HG03064 (cell line): ENCODE measurements at regions not wholly inside any gene's neighbourhood (a gene's known extent, or its start where the extent isn't known, plus 50 kb on each side); places are given as distances from the start of the nearest gene placed in this dataset.
"Not testable (repeated sequence)": the region's sequence is repeated elsewhere in the genome, so short reads cannot be mapped to it uniquely, and the experiment has no call there.

Experiments
- ATAC-seq: cut with Tn5 transposase; IDR thresholded peaks from one replicate; pipeline ENCODE4 v1.9.1; 2021; ENCODE audit warnings: low read depth; ENCODE audit not compliant: unreplicated experiment

GRCh38 chr12:74293689-74294131 lies 243.9 kb upstream of the ATXN7L3B start:
- ATAC-seq: no peak

GRCh38 chr12:74317078-74317601 lies 220.5 kb upstream of the ATXN7L3B start:
- no peak for ATAC-seq

GRCh38 chr12:74317741-74318140 lies 219.9 kb upstream of the ATXN7L3B start:
- no peak for ATAC-seq

DNA sequence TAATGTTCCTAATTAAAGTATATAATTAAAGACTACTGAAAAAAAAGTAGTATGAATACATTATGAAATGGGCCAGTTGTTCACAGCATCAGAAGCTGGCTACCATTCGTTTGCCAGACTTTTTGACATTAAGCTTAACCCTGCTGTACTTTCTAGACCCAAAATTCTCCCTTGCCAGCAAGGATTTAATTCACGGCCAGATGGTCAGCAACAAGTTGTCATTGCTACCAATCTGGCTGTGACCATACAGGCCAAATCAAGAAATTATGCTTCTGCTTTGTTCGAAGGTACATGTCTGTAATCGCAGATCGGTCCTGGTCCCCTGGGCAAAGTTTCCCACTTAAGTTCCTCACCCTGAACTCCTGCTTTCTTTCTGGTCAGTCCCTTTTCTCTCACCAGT lies 217.7 kb upstream of the ATXN7L3B start:
- ATAC-seq: no peak

DNA sequence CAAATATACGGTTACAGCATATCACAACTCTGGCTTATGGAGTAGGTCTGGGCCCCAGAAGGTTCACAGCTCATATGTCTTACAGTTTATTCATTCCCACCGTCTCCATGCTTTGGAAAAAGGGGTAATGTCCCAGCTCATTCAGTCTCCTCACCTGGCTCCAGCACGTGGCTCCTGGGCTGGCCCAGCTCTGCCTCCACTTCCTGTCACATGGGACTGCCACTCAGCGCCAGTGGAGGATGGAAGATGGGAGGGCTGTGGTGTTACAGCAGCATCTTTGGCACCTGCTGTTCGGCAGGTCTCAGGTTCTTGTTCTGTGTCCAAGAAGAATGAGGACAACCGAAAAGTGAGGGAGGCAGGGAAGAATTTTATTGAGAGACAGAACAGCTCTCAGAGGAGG lies 216.3 kb upstream of the ATXN7L3B start:
- ATAC-seq: no peak

GRCh38 chr12:74322792-74323191 lies 214.8 kb upstream of the ATXN7L3B start:
- no peak for ATAC-seq

- ATAC-seq: no peak
Observed at GRCh38 chr12:74328623-74329022, 209.0 kb upstream of the ATXN7L3B start.

DNA sequence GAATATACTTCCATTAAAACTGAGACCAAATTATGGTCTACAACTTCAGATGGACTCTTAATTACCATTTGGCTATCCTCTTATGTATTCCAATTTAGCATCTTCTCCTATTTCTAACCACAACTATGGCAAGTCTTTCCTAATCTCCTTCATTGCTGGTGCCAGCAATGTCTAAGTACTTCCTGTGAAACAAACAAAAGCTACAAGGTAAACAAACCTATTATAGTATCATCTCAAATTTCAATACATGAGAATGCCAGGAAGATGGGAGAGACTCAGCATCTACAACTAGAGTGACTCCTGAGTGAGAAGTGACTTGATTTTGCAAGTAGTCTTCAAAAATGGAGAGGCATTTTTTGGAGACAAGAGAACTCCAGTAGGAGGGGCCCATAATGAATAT lies 202.9 kb upstream of the ATXN7L3B start:
- no peak for ATAC-seq

GRCh38 chr12:74337951-74338350 lies 199.7 kb upstream of the ATXN7L3B start:
- no peak for ATAC-seq

- ATAC-seq: no peak
Observed at GRCh38 chr12:74339211-74339610, 198.4 kb upstream of the ATXN7L3B start.

DNA sequence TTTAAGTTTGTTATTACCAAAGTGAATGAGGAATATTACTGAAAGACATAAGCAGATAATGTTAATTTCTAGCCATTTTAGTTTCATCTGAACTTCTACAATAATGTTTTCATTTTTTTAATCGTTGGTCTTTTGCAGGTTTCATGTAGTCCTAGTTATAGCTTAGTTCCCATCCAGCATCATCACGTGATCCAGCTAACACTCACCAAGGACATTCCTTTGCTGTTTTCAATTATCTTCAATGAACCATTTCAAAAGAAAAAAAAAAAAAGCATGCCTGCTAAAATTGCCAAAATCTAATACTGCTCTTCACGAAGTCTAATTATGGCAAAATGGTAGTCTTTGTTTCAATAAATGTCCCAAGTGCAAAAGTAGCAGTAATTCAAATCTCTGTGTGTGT lies 187.7 kb upstream of the ATXN7L3B start:
- no peak for ATAC-seq

- peak; percentile 75 for ATAC-seq
Observed at GRCh38 chr12:74365178-74365964, 172.3 kb upstream of the ATXN7L3B start.

GRCh38 chr12:74370608-74371216 lies 166.9 kb upstream of the ATXN7L3B start:
- no peak for ATAC-seq

DNA sequence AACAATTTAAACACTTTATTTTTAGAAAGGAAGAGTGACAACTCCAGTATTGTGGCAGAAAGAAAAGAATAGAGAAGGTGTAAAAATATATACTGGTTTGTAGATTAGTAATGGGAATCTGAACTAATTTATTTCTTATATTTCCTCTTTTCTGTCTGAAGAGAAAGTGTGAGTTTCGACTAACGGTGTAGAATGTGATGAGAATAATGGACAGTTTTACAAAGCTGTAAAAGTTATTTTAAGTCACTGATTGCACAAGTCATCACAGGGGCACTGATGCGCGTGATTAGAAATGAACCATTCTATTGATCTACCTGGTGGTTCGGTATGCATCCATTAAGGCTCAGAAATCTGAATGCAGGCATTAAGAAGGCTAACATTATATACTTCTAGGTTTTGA lies 158.5 kb upstream of the ATXN7L3B start:
- ATAC-seq: no peak

DNA sequence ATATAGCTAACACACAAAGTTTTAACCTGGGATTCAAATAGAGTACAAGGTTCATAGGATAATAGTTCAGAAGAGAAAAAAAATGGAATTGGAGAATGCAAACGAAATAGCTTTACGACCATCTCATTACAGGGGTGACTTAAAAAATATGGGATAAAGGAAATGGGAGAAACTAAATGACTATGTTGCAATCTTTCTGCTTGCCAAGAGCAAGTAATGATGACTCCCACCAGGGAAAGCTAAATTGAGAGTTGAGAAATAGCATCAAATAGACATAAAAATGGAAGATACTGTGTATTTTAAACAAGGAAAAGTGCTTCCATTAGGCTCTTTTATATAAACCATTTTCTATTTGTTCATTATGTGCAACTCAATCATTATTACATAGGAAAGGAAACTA lies 155.7 kb upstream of the ATXN7L3B start:
- no peak for ATAC-seq

DNA sequence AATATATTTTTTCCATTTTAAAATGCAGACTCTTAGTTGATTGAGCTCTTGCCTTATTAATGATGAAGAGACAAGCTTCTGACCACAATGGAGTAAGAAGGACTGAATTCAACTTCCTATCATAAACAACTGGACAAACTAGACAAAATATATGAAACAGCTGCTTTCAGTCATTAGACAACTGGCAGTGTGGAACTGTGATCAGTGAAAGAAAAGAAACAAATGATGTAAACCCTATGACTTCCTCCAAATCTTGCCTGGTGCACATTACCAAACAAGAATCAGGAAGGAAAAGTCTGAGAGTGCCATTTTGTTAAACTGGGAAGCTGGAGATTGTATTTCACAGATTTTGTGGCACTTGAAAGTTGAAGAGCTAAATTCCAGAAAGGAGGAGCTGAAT lies 154.7 kb upstream of the ATXN7L3B start:
- no peak for ATAC-seq

DNA sequence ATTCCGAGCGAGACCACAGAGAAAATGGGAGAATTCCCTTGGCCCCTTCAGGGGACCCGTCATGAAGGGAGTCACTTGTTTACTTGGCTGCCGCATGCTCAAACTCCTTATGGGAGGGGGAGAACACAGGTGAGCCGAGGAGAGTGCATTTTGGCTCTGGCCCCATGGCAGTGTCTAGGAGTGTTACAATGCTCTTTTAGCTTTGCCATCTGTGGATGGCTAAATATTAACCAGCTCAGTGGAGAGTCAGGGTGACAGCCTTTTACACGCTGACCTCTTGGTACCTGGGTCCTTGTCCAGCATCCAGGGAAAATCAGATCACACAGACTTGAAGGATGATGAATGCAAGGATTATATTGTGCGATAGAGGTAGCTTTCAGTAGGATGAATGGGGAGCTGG lies 146.4 kb upstream of the ATXN7L3B start:
- ATAC-seq: no peak

DNA sequence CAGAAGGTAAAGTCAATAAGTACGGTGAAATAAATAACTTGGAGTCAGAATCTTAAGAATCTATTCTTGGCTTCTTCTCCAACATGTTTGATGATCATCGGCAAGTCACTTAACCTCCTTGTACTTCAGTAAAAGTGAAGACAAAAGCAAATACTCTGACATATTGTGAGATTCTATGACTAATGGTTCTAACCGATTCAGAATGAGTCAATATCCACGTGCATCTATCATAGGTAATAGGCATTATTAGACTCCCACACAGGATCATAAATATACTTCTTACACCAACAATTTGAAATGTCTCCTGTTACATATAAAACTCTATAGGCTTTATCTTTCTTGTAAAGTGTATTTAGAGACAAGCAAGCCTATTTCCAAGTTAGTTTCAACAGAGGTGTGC lies 144.4 kb upstream of the ATXN7L3B start:
- no peak for ATAC-seq

DNA sequence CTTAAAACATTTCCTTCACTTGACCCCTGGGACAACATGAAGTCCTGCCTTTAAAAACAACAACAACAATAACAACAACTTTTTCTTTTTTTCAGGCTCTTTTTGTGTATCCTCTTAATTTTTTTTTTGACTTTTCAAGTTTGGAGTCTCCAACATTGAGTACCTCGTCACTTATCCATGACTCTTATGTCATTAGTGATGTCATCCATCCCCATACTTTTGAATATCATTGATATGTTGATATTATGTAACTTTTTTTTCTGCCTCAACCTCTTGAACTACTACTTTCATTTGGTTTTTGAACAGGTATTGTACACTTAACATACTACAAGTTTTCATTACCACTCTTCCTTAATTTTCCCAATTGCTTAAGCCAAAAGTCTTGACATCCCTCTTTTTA lies 143.0 kb upstream of the ATXN7L3B start:
- ATAC-seq: no peak

GRCh38 chr12:74401035-74401434 lies 136.6 kb upstream of the ATXN7L3B start:
- ATAC-seq: no peak

GRCh38 chr12:74401966-74402365 lies 135.7 kb upstream of the ATXN7L3B start:
- ATAC-seq: no peak

GRCh38 chr12:74403221-74403470 lies 134.5 kb upstream of the ATXN7L3B start:
- ATAC-seq: not testable (repeated sequence)
